ENCODE measurements at regions not wholly inside any gene's neighbourhood (a gene's known extent, or its start where the extent isn't known, plus 50 kb on each side); places are given as distances from the start of the nearest gene placed in this dataset.
A peak's percentile ranks its signal among the peaks of the same experiment; 100 is the strongest.

DNA sequence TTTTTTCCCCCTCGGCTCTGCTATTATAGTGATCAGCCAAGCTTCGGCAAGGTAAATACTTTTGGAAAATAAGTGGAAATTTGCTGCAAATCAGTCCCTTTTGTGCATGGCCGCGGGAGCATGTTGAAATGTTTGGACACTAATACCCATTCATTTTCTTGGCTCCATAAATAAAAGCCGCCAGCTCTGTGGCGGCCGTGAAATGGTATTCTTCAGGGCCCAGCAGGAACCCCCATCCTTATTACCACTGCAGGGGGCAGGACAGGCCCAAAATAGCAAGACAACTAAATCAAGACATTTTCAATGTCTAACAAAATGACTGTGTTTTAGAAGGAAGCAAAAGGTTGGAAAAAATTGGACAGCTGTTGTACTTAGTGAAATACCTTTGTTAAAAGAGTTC lies 362.3 kb downstream of the NR2F2 start:
- DNase-seq, result peak; percentile 89

GRCh38 chr15:96693515-96693914 lies 363.0 kb downstream of the NR2F2 start:
- no peak for DNase-seq

- peak; percentile 28 for DNase-seq
Measured at GRCh38 chr15:96693990-96694517, 363.6 kb downstream of the NR2F2 start.

DNA sequence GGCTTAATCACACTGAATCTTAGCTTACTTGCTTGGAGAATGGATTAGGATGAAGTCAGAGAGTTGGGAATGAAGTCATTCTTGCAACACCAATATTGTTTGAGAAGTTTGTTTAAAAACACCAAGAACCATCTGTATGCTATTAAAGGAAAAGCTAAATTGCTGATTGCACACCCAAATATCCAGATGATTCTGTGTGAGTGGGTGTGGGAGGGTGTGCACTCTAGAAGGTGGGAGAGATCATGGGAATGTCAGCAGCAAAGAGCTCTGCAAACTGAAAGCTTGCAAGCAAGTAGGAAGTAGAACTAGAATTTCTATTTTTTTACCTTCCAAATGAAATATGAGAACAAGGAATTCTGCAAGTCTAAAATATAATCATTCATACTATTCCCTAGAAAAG lies 364.9 kb downstream of the NR2F2 start:
- DNase-seq, result no peak

- DNase-seq, result peak; percentile 93
Measured at GRCh38 chr15:96699871-96700401, 369.4 kb downstream of the NR2F2 start.

DNA sequence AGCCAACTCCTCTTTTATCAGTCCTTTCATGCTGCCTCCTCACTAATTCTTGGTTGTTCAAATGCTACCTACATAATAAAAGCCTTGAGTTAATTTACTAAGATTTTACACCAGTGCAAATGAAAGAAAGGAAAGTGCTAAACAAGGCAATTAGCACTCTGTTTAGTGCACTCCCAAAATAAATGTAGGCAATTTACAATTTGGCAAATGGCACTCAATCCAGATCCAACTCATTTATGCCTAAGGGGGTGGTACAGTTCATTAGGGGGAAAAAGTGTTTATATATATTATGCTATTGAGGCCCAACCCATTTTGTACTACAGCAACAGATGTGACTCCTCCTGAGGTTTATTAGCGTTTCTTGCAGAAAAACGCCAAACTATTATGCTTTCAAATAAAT lies 370.1 kb downstream of the NR2F2 start:
- DNase-seq, result peak; percentile 81

DNA sequence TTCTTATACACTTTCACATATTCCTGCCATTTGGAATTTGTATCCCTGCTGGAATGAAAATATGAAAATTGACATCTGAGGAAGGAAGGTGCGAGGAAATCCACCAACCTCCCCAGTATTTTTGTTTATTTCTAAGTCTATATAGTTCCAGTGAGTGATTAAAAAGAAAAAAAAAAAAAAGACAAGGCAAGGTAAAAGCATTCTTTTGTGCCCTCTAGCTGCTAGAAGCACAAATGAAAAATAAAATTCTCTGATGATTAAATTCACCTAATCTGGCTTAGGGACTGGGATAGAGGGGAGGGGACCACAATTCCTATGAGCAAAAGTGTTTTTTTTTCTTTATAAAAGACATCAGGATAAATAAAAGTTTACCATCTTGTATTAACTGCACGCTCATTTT lies 370.9 kb downstream of the NR2F2 start:
- DNase-seq, result peak; percentile 9

DNA sequence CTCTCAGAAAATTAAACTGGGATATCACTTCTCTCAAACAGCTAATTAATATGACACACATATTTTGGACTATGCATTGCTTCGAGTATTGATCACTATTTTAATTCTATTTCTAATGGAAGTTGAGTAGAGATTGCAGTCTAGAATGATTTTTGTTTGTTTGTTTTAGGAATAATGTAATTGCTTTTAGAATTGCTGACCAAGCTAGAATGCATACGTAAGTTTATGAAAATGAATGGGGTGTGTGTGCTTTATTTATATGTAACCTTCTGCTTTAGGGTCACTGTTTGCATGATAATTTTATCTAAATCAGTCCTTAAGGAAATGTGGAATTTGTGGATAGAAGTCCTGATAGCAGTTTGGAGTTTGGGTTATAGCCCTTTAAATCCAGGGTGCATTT lies 371.4 kb downstream of the NR2F2 start:
- DNase-seq, result no peak

- peak; percentile 25 for DNase-seq
Measured at GRCh38 chr15:96702589-96702988, 372.1 kb downstream of the NR2F2 start.

GRCh38 chr15:96703091-96703490 lies 372.6 kb downstream of the NR2F2 start:
- peak; percentile 43 for DNase-seq

- DNase-seq, result no peak
Measured at GRCh38 chr15:96703794-96704550, 373.5 kb downstream of the NR2F2 start.

DNA sequence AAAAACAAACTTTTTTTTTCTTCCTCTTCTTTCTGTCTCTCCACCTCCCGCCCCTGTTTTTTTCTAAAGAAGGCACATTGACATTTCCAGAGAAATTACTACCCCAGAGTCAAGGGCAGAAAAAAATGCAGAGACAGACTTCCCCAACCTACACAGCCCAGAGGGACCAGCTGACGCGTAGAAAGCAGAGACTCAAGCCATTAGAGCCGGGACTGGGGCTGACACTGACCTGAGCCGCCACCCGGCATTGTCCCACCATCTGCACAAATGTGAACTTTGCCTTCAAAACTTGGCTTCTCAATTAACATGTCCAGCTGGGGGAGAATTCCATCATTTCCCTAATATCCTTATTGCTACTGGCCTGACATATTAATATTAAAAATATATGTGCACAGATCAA lies 385.6 kb downstream of the NR2F2 start:
- peak; percentile 8 for DNase-seq

DNA sequence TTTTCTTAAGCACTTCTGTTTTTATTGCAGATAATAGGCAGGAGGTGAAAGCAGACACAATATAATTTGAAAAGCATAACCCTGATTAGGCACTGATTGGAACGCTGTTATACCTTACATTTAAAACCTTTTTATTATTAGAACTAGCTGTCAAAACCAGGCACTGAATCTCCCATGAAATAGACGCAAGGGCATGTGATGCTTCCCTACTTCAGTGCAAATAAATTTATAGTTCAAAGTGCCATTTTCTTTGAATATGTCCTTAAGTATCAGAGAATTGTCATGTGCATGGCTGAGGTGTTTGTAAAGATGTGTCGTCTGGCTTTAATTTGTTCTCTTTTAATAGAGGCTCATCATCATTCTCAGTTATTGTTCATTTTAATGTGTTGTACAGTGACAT lies 386.0 kb downstream of the NR2F2 start:
- no peak for DNase-seq

DNA sequence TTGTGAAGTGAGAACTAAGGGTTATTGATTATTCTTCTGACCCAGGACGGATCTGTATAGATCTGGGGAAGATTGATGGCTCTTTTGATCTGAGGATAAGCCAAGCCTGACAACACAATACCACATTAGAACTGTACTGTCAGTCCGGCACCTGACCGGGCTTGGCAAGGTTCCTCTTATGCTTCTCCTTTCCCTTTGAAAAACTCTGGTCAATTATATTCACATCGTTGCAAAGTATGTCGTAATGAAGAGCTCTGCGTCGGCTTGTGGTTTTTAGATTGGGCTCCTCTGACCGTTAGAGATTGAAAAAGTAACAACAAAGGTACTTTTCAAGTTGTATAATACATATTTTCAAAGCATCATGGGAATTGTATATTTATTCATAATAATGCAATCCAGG lies 389.8 kb downstream of the NR2F2 start:
- peak; percentile 60 for DNase-seq

DNA sequence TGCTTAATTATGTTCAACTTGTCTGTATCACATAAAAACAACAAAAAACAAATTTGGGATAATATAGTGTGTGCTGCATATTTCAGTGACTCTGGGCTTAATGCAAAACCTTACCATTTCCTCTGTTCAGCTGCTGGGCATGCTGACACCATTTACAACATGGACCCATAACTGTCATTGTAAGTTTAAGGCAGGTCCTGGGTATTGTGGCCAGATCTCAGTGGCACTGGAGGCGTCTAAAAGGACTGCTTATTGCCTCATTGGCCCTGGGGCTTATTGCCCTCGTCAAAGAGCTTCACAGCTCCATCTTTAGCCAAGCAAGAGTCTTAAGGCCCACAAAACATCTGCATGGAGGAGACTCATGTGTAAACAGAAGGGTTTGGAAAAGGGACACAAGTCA lies 390.2 kb downstream of the NR2F2 start:
- DNase-seq, result peak; percentile 10

DNA sequence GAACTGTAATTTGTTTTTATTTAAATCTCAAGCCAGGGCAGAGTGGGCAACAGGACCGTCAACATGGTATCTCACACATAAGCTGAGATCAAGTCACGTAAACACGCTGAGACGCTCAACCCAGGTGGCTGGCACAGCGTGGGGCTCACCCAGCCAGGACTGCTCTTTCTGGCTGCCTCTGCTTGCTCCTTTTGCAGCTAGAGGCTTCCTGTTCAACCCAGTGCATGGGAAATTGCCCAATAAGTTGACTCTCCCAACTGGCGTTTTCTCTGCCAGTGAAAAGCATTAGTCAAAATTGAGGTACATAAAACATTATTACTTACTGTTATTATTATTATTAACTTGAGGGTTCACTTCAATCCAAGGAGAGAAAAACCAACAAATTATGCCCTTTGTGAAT lies 398.1 kb downstream of the NR2F2 start:
- DNase-seq, result peak; percentile 72

- no peak for DNase-seq
Measured at GRCh38 chr15:96732704-96733103, 402.2 kb downstream of the NR2F2 start.

- DNase-seq, result no peak
Measured at GRCh38 chr15:96733721-96734120, 403.2 kb downstream of the NR2F2 start.

GRCh38 chr15:96735632-96736240 lies 405.2 kb downstream of the NR2F2 start:
- DNase-seq, result no peak

DNA sequence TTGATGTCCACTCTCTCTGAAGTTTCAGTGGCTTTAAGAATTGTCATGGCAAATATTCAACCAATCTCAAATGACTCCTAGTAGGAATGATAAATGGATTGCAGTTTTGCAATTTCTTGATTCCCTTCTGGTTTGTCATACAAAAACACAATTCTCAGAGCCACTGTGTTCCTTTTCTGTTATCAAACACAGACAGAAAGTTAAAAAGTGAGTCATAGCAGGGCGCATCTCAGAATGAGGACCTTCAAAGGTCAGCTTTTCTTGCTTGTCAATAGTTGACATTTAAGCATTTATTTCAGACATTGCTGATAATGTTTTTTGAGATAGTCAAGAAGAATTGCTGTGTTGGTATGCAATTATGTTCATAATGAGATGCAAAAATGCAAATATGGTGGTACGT lies 405.9 kb downstream of the NR2F2 start:
- DNase-seq, result no peak

DNA sequence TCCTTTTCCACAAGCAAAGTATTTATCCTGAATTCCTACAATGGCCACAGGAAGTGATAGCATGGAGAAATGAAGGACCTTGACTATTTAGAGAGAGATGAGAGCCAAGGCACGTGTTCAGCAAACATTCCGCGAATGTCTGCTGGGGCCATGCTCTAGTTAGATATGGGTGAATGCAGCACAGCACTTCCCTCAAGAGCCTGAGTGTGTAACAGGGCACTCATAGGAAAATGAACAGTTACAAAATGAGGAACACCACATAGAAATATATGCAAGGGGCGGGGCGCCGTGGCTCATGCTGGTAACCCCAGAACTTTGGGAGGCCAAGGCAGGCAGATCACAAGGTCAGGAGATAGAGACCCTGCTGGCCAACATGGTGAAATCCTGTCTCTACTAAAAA lies 406.9 kb downstream of the NR2F2 start:
- DNase-seq, result no peak

DNA sequence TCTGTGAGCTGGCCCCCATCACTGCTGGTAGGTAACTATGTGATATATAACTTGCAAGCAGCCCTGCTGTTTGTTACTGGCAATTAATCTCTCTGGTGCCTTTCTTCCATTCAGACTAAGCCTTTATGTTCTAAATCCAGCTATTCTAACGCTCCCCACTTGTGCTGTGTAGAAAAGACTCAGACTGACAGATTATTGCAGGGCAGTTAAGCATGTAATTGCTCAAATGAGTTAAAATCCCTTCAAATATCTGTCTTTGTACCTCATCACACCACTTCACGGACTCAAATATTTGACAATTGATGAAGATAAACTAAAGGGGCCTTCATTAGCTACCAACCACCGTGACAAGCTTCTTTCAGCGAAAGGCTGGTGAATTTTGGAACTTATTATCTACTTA lies 416.2 kb downstream of the NR2F2 start:
- peak; percentile 82 for DNase-seq

DNA sequence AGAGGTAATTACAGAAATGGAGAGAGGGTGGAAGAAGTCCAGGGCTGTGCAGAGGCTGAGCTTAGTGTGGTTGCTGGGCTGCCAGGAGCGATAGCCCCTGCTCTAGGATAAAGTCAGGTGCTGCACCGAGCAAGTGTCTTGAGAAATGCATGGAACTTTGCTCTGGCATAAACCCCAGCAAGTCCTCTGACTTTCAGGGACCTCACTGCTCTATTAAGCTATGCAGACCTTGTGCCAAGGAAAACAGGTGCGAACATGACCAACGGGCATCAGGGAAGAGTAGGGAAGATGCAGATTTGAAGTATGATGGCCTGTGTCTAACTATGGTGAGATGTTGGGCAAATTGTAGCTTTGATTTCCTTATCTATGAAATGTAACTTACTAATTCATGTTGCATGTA lies 416.8 kb downstream of the NR2F2 start:
- DNase-seq, result peak; percentile 17

DNA sequence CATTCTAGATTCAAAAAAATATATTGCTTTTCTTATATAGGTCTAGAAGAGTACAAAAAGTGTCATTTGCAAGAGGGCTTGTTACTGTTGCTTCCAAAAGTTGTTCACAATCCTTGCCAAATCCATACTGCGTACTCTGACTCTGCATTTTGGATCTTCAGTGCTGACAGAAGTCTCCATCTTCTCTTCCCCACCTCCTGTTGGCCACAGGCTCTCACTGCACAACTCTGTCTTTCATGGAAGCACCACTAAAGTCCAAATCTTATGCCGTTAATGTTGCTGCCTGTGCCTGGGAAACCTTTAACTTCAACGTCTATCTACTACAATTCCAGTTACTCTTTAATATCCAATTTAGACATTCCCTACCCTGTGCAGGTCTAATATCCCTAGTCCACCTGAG lies 419.9 kb downstream of the NR2F2 start:
- DNase-seq, result peak; percentile 2
